ENCODE measurements at regions not wholly inside any gene's neighbourhood (a gene's known extent, or its start where the extent isn't known, plus 50 kb on each side); places are given as distances from the start of the nearest gene placed in this dataset.
A peak's percentile ranks its signal among the peaks of the same experiment; 100 is the strongest.
"Not testable (repeated sequence)": the region's sequence is repeated elsewhere in the genome, so short reads cannot be mapped to it uniquely, and the experiment has no call there.

GRCh38 chr12:119931402-119931801 is 54.3 kb upstream of the CIT start:
- no peak for DNase-seq

- DNase-seq = no peak
Observed at GRCh38 chr12:119932921-119933320, 55.8 kb upstream of the CIT start.

GRCh38 chr12:119934780-119935179 is 54.3 kb upstream of the BICDL1 start:
- DNase-seq = not testable (repeated sequence)

GRCh38 chr12:119936705-119937311 is 52.2 kb upstream of the BICDL1 start:
- no peak for DNase-seq

GRCh38 chr12:119938049-119938667 is 50.9 kb upstream of the BICDL1 start:
- DNase-seq = peak; percentile 45
